IMR-90 (cell line): ENCODE measurements at regions not wholly inside any gene's neighbourhood (a gene's known extent, or its start where the extent isn't known, plus 50 kb on each side); places are given as distances from the start of the nearest gene placed in this dataset.

Experiments
- ATAC-seq: fragments of 200-7000 bp; cut with Tn5 transposase; 2 replicates; pipeline ENCODE4 v1.9.1; 2020; ENCODE audit warnings: low read depth, mild to moderate bottlenecking, moderate library complexity
- BruUV-seq: library from RNA; stranded (reverse); fragments of 400-500 nt; replicated peaks from 2 replicates; lab custom pipeline; 2021; lab: Mats Ljungman, UMichigan
- CTCF ChIA-PET: fragments of 300-600 bp; formaldehyde crosslinking; extraction: SDS; loops from one replicate; lab custom pipeline; 2021; ENCODE audit warnings: antibody characterized with exemption; lab: Yijun Ruan, JAX
- POLR2A ChIA-PET: fragments of 300-600 bp; sonication (Branson Sonifier 250); formaldehyde crosslinking; loops from one replicate; lab custom pipeline; 2022; ENCODE audit warnings: antibody characterized with exemption; ENCODE audit not compliant: unreplicated experiment; lab: Charles Lee
- DNase-seq: peaks from one replicate; pipeline ENCODE4 v3.0.0; 2013
- H2AFZ ChIP-seq: replicated peaks from 2 replicates; pipeline ENCODE3; 2013; ENCODE audit warnings: low read length, mild to moderate bottlenecking; ENCODE audit not compliant: poor library complexity
- H2AK5ac ChIP-seq: 2 replicates; pipeline ENCODE4 v1.6.1; 2013; ENCODE audit warnings: low read depth, low read length, inconsistent platforms
- H2AK9ac ChIP-seq: replicated peaks from 2 replicates; pipeline ENCODE3; 2013; ENCODE audit warnings: mild to moderate bottlenecking, low read depth, low read length, moderate library complexity; ENCODE audit not compliant: poor library complexity
- H2BK120ac ChIP-seq: 2 replicates; pipeline ENCODE4 v1.6.1; 2013; ENCODE audit warnings: low read depth, low read length, inconsistent platforms
- H2BK15ac ChIP-seq: 3 replicates; pipeline ENCODE4 v1.6.1; 2013; ENCODE audit warnings: low read depth, low read length, inconsistent platforms
- H2BK20ac ChIP-seq: 2 replicates; pipeline ENCODE4 v1.6.1; 2013; ENCODE audit warnings: low read depth, mild to moderate bottlenecking, inconsistent platforms, low read length, moderate library complexity
- H2BK5ac ChIP-seq: 2 replicates; pipeline ENCODE4 v1.6.1; 2013; ENCODE audit warnings: mild to moderate bottlenecking, low read depth, low read length, inconsistent platforms; ENCODE audit not compliant: poor library complexity, severe bottlenecking
- H3K14ac ChIP-seq: replicated peaks from 2 replicates; pipeline ENCODE4 v1.6.1; 2013; ENCODE audit warnings: low read depth, low read length, inconsistent platforms
- H3K18ac ChIP-seq: 2 replicates; pipeline ENCODE4 v1.6.1; 2013; ENCODE audit warnings: low read depth, low read length, control low read depth
- H3K23ac ChIP-seq: 2 replicates; pipeline ENCODE4 v1.6.1; 2013; ENCODE audit warnings: low read depth, low read length, inconsistent platforms
- H3K27ac ChIP-seq: 2 replicates; pipeline ENCODE4 v1.5.1; 2013; ENCODE audit warnings: mild to moderate bottlenecking, control low read depth, low read length; ENCODE audit not compliant: insufficient read depth
- H3K27me3 ChIP-seq: 2 replicates; pipeline ENCODE4 v1.6.1; 2013; ENCODE audit warnings: low read length; ENCODE audit not compliant: control insufficient read depth, insufficient read depth
- H3K36me3 ChIP-seq: 2 replicates; pipeline ENCODE4 v1.6.1; 2013; ENCODE audit warnings: low read length, mixed read lengths; ENCODE audit not compliant: control insufficient read depth, insufficient read depth
- H3K4ac ChIP-seq: 2 replicates; pipeline ENCODE4 v1.6.1; 2013; ENCODE audit warnings: low read depth, low read length, inconsistent platforms
- H3K4me1 ChIP-seq: 2 replicates; pipeline ENCODE4 v1.6.1; 2013; ENCODE audit warnings: low read length, mixed read lengths; ENCODE audit not compliant: control insufficient read depth, insufficient read depth
- H3K4me2 ChIP-seq: 2 replicates; pipeline ENCODE4 v1.6.1; 2013; ENCODE audit warnings: low read depth, mild to moderate bottlenecking, control low read depth, low read length, moderate library complexity
- H3K4me3 ChIP-seq: 2 replicates; pipeline ENCODE4 v1.5.1; 2013; ENCODE audit warnings: low read depth, mild to moderate bottlenecking, control low read depth, low read length, moderate library complexity; ENCODE audit not compliant: insufficient read depth
- H3K56ac ChIP-seq: 2 replicates; pipeline ENCODE4 v1.6.1; 2013; ENCODE audit warnings: low read length, inconsistent platforms; ENCODE audit not compliant: insufficient read depth; ENCODE audit errors: extremely low read depth
- H3K79me1 ChIP-seq, 2 experiments: 2 replicates each; pipeline ENCODE4 v1.6.1; 2013; ENCODE audit warnings: low read length in 2 of 2, inconsistent platforms in 1 of 2, low read depth in 1 of 2
- H3K9ac ChIP-seq: 2 replicates; pipeline ENCODE4 v1.6.1; 2013; ENCODE audit warnings: low read depth, low read length, control low read depth
- H3K9me1 ChIP-seq: 2 replicates; pipeline ENCODE4 v1.6.1; 2013; ENCODE audit warnings: low read length, inconsistent platforms; ENCODE audit not compliant: insufficient read depth
- H3K9me3 ChIP-seq: 2 replicates; pipeline ENCODE4 v1.6.1; 2013; ENCODE audit warnings: low read length; ENCODE audit not compliant: control insufficient read depth, insufficient read depth
- H4K20me1 ChIP-seq: 2 replicates; pipeline ENCODE4 v1.6.1; 2013; ENCODE audit warnings: low read length, inconsistent platforms; ENCODE audit not compliant: insufficient read depth
- H4K5ac ChIP-seq: 2 replicates; pipeline ENCODE4 v1.6.1; 2013; ENCODE audit warnings: mild to moderate bottlenecking, low read depth, low read length, control low read depth
- H4K8ac ChIP-seq, 2 experiments: 2 replicates each; pipeline ENCODE4 v1.6.1; 2013; ENCODE audit warnings: low read depth in 2 of 2, low read length in 2 of 2, control low read depth in 1 of 2, inconsistent platforms in 1 of 2
- H4K91ac ChIP-seq: 2 replicates; pipeline ENCODE4 v1.6.1; 2013; ENCODE audit warnings: low read depth, low read length, inconsistent platforms; ENCODE audit not compliant: insufficient read depth
- CHD1 ChIP-seq: IDR thresholded peaks from 2 replicates; pipeline ENCODE4 v1.6.1; 2012; ENCODE audit warnings: low read depth, low read length, improper control_type of control experiment
- CTCF ChIP-seq: conservative IDR thresholded peaks from 2 replicates; pipeline ENCODE4 v1.5.1; 2012; ENCODE audit warnings: mild to moderate bottlenecking, low read depth, low read length, improper control_type of control experiment
- ELK1 ChIP-seq: fragments of 150-350 bp; IDR thresholded peaks from 2 replicates; pipeline ENCODE4 v1.6.1; 2016; ENCODE audit warnings: low read depth, mild to moderate bottlenecking, low read length, moderate library complexity, borderline replicate concordance
- FOS ChIP-seq: fragments of 150-350 bp; IDR thresholded peaks from 2 replicates; pipeline ENCODE4 v1.6.1; 2016; ENCODE audit warnings: low read depth, low read length
- MAFK ChIP-seq: IDR thresholded peaks from 2 replicates; pipeline ENCODE4 v1.6.1; 2012; ENCODE audit warnings: low read depth, low read length, improper control_type of control experiment
- MAZ ChIP-seq: IDR thresholded peaks from 2 replicates; pipeline ENCODE4 v1.6.1; 2012; ENCODE audit warnings: low read depth, mild to moderate bottlenecking, low read length, improper control_type of control experiment, moderate library complexity, borderline replicate concordance
- NFE2L2 ChIP-seq: fragments of 150-350 bp; IDR thresholded peaks from 2 replicates; pipeline ENCODE4 v1.6.1; 2016; ENCODE audit warnings: low read depth, mild to moderate bottlenecking, low read length
- POLR2A ChIP-seq: IDR thresholded peaks from 2 replicates; pipeline ENCODE4 v1.6.1; 2012; ENCODE audit warnings: mild to moderate bottlenecking, low read depth, low read length
- RAD21 ChIP-seq: IDR thresholded peaks from 2 replicates; pipeline ENCODE4 v1.6.1; 2012; ENCODE audit warnings: low read length, improper control_type of control experiment
- RCOR1 ChIP-seq: IDR thresholded peaks from 2 replicates; pipeline ENCODE4 v1.6.1; 2012; ENCODE audit warnings: mild to moderate bottlenecking, low read length, improper control_type of control experiment; ENCODE audit not compliant: insufficient replicate concordance
- RFX5 ChIP-seq: IDR thresholded peaks from 2 replicates; pipeline ENCODE4 v1.8.0; 2012; ENCODE audit warnings: low read depth, mild to moderate bottlenecking, low read length, moderate library complexity
- SMC3 ChIP-seq: fragments of 150-350 bp; IDR thresholded peaks from 2 replicates; pipeline ENCODE4 v1.6.1; 2016; ENCODE audit warnings: low read depth, mild to moderate bottlenecking, antibody characterized with exemption, low read length, moderate library complexity
- WGBS, 2 experiments: methylation state at CpG; one replicate each; pipeline versions ENCODE4 v1.1.5 to v1.1.7; 2013; ENCODE audit warnings: missing lambda C conversion rate in 2 of 2; ENCODE audit not compliant: insufficient read length in 1 of 2; ENCODE audit errors: extremely low coverage in 2 of 2; 5-methylcytosine and 5-hydroxymethylcytosine counted together
- dilution Hi-C: fragments of 300-500 bp; cut with HindIII; formaldehyde crosslinking; loops from one replicate; pipeline ENCODE4 v1.14.3; 2018; ENCODE audit warnings: low sequenced_read_pairs; ENCODE audit not compliant: unreplicated experiment
- in situ Hi-C: fragments of 300-500 bp; cut with MboI; formaldehyde crosslinking; loops from 3 replicates; pipeline ENCODE4 v1.14.3; 2019; ENCODE audit warnings: low sequenced_read_pairs, inconsistent platforms, mixed read lengths
- intact Hi-C: fragments of 100-400 bp; cut with micrococcal nuclease; formaldehyde crosslinking; loops from 2 replicates; pipeline ENCODE4 v1.10.0; 2022
- TF ChIP-seq, protein P1 (sequence below): fragments of 150-350 bp; IDR thresholded peaks from 2 replicates; pipeline ENCODE4 v1.6.1; 2017; ENCODE audit warnings: mild to moderate bottlenecking, antibody characterized with exemption, low read length, low read depth

DNA sequence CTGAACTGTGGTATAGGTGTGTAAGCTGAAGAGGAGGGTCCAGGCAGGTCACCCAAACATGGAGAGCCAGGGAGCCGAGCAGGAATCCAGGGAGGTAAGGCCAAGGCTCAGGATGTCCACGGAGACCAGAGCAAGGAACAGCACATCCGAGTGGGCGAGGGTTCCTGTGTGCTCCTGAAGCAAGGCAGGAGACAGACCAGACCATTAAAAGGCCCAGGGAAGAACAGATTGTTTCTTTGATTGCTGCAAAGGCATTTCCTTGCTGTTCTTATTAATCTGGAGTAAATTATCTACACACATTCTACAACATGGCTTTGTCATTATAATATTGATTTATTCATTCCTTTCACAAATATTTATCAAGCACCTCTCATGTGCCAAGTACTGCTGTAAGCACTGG, 50.1 kb upstream of the SPTBN1 start:
- H3K27me3 ChIP-seq = no peaks in the 10 kb centered on the region
- no peak for ATAC-seq
- H3K27ac ChIP-seq = no peak overlapping the region
- H3K79me1 ChIP-seq = no peaks in the 10 kb centered on the region
- ChIA-PET POLR2A (no interaction called here), CTCF (no interaction called here)
- H4K5ac ChIP-seq = no peak overlapping the region
- H4K20me1 ChIP-seq = no peaks in the 10 kb centered on the region
- H3K14ac ChIP-seq = no peak overlapping the region
- no peak overlapping the region for H2AFZ ChIP-seq
- no peaks in the 10 kb centered on the region for H3K9me1 ChIP-seq
- no peak overlapping the region for H2BK120ac ChIP-seq
- H3K4me3 ChIP-seq = no peak overlapping the region
- peaks cover 15% of the 10 kb centered on the region for H3K4me1 ChIP-seq
- H3K4ac ChIP-seq = no peak overlapping the region
- no peak overlapping the region for H3K9ac ChIP-seq
- H4K8ac ChIP-seq = no peak overlapping the region
- H2BK20ac ChIP-seq = peak overlapping the region; percentile 9; the same call in 1 of the 2 replicates
- no peaks in the 10 kb centered on the region for H3K9me3 ChIP-seq
- H2BK5ac ChIP-seq = no peak overlapping the region
- intact Hi-C loops (no loop called here), in situ Hi-C loops (no loop called here), dilution Hi-C loops (no loop called here)
- TF ChIP-seq MAFK = no peak
- no peak for TF ChIP-seq POLR2A
- TF ChIP-seq NFE2L2 = no peak
- no peak for TF ChIP-seq FOS
- no peak for TF ChIP-seq RCOR1
- no peak for TF ChIP-seq CTCF
- no peak for TF ChIP-seq ELK1
- TF ChIP-seq CHD1 = no peak
- no peak for TF ChIP-seq SMC3
- TF ChIP-seq, protein P1, sequence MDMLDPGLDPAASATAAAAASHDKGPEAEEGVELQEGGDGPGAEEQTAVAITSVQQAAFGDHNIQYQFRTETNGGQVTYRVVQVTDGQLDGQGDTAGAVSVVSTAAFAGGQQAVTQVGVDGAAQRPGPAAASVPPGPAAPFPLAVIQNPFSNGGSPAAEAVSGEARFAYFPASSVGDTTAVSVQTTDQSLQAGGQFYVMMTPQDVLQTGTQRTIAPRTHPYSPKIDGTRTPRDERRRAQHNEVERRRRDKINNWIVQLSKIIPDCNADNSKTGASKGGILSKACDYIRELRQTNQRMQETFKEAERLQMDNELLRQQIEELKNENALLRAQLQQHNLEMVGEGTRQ = no peak
- TF ChIP-seq RFX5 = no peak
- TF ChIP-seq MAZ = no peak
- no peak for TF ChIP-seq RAD21
- H3K36me3 ChIP-seq = no peaks in the 10 kb centered on the region
- H2AK9ac ChIP-seq = no peak overlapping the region
- no peak overlapping the region for H4K91ac ChIP-seq
- WGBS, 2 experiments = 80% methylated on average over 2 of the region's 4 CpGs; no CpG with 5 or more reads in 1 of the 2 experiments
- H3K18ac ChIP-seq = no peak overlapping the region
- H2BK15ac ChIP-seq = peak overlapping the region; percentile 77; the same call in 1 of the 3 replicates
- BruUV-seq = no TSS peak
- H3K23ac ChIP-seq = no peak overlapping the region
- H3K4me2 ChIP-seq = no peak overlapping the region
- no peak for DNase-seq
- peak overlapping the region; percentile 35; the same call in 1 of the 2 replicates for H2AK5ac ChIP-seq
- no peak overlapping the region for H3K56ac ChIP-seq
